ENCODE measurements at regions not wholly inside any gene's neighbourhood (a gene's known extent, or its start where the extent isn't known, plus 50 kb on each side); places are given as distances from the start of the nearest gene placed in this dataset.

DNA sequence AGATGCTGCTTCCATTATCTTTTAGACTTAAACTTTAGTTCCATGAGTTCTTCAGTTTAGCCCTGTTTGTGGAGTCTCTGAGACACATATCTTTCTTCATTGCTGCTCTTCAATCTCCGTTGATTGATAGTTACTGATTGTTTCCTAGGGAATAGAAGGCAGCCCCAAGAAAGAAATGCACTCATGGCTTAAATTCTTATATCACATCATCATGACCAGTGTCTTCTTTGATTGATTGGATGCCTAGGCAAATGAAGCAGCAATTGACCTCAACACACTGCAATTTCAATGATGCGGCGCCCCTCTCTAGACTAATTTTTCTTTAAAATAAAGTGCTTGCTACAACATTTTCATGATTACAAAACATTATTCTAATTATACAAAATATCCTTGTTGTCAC is 576.5 kb upstream of the VSTM2A start:
- 94% methylated on average over 3 of the region's 3 CpGs for WGBS
- Histone ChIP-seq H3K36me3 (no peaks in the 10 kb centered on the region), H3K27ac (no peak overlapping the region), H3K27me3 (replicated peaks; ENCODE audit: insufficient read depth) (no peaks in the 10 kb centered on the region), H3K9me3 (no peaks in the 10 kb centered on the region), H3K4me1 (replicated peaks) (no peaks in the 10 kb centered on the region), H3K4me3 (no peak overlapping the region)
- TF ChIP-seq POLR2AphosphoS5 (IDR thresholded peaks at IDR 0.05), result no peak
- intact Hi-C loops (cut with DNase I), result no loop called here
- no peak for DNase-seq (ENCODE audit: low spot score)

DNA sequence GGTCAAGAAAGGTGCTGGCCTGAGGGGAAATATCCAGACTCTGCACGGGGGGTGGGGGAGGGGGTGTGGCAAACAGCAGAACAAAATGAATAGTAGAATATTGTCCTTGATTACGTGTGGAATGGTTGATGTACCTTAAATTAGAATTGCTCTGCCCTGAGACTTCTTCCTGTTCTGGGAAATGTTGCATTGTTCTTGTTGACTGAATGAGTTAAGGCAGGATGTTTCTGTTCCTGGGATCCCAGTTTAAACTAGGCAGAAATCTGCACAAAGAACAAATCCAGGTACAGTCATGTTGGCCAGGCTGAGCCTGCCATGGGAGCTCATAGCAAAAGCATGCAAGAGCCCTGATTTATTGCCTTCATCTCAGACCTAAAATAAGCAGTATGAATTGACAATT is 558.7 kb upstream of the VSTM2A start:
- no peaks in the 10 kb centered on the region for H3K9me3 ChIP-seq
- H3K27me3 ChIP-seq (replicated peaks; ENCODE audit: insufficient read depth), result no peaks in the 10 kb centered on the region
- 63% methylated on average over 2 of the region's 2 CpGs for WGBS
- intact Hi-C loops (cut with DNase I), result no loop called here
- TF ChIP-seq, protein P1, sequence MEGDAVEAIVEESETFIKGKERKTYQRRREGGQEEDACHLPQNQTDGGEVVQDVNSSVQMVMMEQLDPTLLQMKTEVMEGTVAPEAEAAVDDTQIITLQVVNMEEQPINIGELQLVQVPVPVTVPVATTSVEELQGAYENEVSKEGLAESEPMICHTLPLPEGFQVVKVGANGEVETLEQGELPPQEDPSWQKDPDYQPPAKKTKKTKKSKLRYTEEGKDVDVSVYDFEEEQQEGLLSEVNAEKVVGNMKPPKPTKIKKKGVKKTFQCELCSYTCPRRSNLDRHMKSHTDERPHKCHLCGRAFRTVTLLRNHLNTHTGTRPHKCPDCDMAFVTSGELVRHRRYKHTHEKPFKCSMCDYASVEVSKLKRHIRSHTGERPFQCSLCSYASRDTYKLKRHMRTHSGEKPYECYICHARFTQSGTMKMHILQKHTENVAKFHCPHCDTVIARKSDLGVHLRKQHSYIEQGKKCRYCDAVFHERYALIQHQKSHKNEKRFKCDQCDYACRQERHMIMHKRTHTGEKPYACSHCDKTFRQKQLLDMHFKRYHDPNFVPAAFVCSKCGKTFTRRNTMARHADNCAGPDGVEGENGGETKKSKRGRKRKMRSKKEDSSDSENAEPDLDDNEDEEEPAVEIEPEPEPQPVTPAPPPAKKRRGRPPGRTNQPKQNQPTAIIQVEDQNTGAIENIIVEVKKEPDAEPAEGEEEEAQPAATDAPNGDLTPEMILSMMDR (IDR thresholded peaks at IDR 0.05), result no peak
- TF ChIP-seq POLR2AphosphoS5 (IDR thresholded peaks at IDR 0.05) (no peak), POLR2A (IDR thresholded peaks at IDR 0.05) (no peak)
- no peaks in the 10 kb centered on the region for H3K36me3 ChIP-seq
- no peak overlapping the region for H3K4me3 ChIP-seq
- H3K4me1 ChIP-seq (replicated peaks), result no peaks in the 10 kb centered on the region
- DNase-seq (ENCODE audit: low spot score), result no peak
- no peak overlapping the region for H3K27ac ChIP-seq

GRCh38 chr7:53984776-53985175 is 557.4 kb upstream of the VSTM2A start:
- no peak for DNase-seq (ENCODE audit: low spot score)
- Histone ChIP-seq H3K9me3 (no peaks in the 10 kb centered on the region), H3K27ac (no peak overlapping the region), H3K4me1 (replicated peaks) (no peaks in the 10 kb centered on the region), H3K36me3 (no peaks in the 10 kb centered on the region), H3K4me3 (no peak overlapping the region), H3K27me3 (replicated peaks; ENCODE audit: insufficient read depth) (no peaks in the 10 kb centered on the region)
- TF ChIP-seq, protein P1 (IDR thresholded peaks at IDR 0.05), result no peak
- TF ChIP-seq POLR2AphosphoS5 (IDR thresholded peaks at IDR 0.05) (no peak), POLR2A (IDR thresholded peaks at IDR 0.05) (no peak)
- WGBS, result 79% methylated on average over 4 of the region's 4 CpGs
- intact Hi-C loops (cut with DNase I), result no loop called here

DNA sequence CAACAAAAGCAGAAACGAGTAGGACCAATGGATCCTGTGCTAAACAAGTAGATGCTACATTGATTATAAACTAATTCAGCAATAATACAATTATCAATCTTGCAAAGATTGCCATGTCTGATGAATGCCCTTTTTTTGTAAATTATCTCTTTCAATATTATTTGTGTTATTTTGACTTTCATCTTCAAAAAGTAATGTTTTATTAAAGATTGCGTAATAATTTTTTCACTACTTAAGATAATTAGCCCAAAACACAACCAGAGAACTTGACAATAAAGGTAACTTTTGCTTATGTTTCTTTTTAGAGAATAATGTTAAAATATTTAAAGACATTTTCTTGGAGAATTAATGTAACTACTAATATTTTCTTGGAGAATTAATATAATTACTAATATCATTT is 553.8 kb upstream of the VSTM2A start:
- DNase-seq (ENCODE audit: low spot score), result no peak
- Histone ChIP-seq H3K27me3 (replicated peaks; ENCODE audit: insufficient read depth) (no peaks in the 10 kb centered on the region), H3K4me3 (no peak overlapping the region), H3K27ac (no peak overlapping the region), H3K9me3 (no peaks in the 10 kb centered on the region), H3K4me1 (replicated peaks) (no peaks in the 10 kb centered on the region), H3K36me3 (no peaks in the 10 kb centered on the region)
- WGBS, result 79% methylated on average over 2 of the region's 2 CpGs
- TF ChIP-seq POLR2AphosphoS5 (IDR thresholded peaks at IDR 0.05) (no peak), POLR2A (IDR thresholded peaks at IDR 0.05) (no peak)
- TF ChIP-seq, protein P1 (IDR thresholded peaks at IDR 0.05), result no peak
- intact Hi-C loops (cut with DNase I), result no loop called here

DNA sequence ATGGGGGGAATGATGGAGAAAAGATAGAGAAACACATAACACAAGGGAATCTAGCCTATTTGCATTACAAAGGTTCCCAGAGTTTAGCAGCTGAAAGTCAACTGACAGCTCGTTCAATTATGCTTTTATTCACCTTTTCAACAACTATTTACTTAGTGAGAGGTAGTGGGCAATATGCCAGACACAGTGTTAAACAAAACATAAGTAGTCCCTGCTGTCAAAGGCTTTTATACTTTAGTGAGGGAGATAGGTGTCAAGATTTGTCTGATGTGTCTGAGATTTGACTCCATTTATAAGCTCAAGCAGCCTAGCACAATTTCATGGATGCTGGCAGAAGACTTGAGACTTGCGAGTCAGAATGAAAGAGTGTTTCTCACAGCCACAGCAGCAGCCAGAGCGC is 549.0 kb upstream of the VSTM2A start:
- Histone ChIP-seq H3K4me1 (replicated peaks) (no peaks in the 10 kb centered on the region), H3K27me3 (replicated peaks; ENCODE audit: insufficient read depth) (no peaks in the 10 kb centered on the region), H3K27ac (no peak overlapping the region), H3K36me3 (no peaks in the 10 kb centered on the region), H3K9me3 (no peaks in the 10 kb centered on the region), H3K4me3 (no peak overlapping the region)
- 56% methylated on average over 3 of the region's 3 CpGs for WGBS
- TF ChIP-seq POLR2AphosphoS5 (IDR thresholded peaks at IDR 0.05) (no peak), POLR2A (IDR thresholded peaks at IDR 0.05) (no peak)
- TF ChIP-seq, protein P1 (IDR thresholded peaks at IDR 0.05), result no peak
- DNase-seq (ENCODE audit: low spot score), result no peak
- intact Hi-C loops (cut with DNase I), result no loop called here

Data from prostate gland (tissue), 2 donors.